Ovary (tissue), 3 donors: ENCODE measurements at regions not wholly inside any gene's neighbourhood (a gene's known extent, or its start where the extent isn't known, plus 50 kb on each side); places are given as distances from the start of the nearest gene placed in this dataset.

ENCODE experiments used
- CTCF ChIP-seq, 3 donors: fragments of 450-650 bp in 2 of 3; fragments of 200-600 bp in 1 of 3; IDR thresholded peaks; one replicate each; pipeline versions ENCODE4 v1.5.1 to v1.8.0; 2016 to 2022; ENCODE audit warnings: antibody characterized with exemption in 3 of 3, mild to moderate bottlenecking in 1 of 3
- EP300 ChIP-seq: sonication (generic); formaldehyde crosslinking; IDR thresholded peaks from one replicate; pipeline ENCODE4 v1.6.1; 2017; ENCODE audit warnings: antibody characterized with exemption
- POLR2A ChIP-seq: fragments of 450-650 bp; IDR thresholded peaks from one replicate; pipeline ENCODE4 v1.6.1; 2017; ENCODE audit warnings: antibody characterized with exemption, mild to moderate bottlenecking, moderate library complexity
- donor health status: DM: no; HTN: no; CAD: no.

GRCh38 chr13:46947425-46948191 is 50.8 kb upstream of the HTR2A start:
- TF ChIP-seq CTCF (IDR thresholded peaks at IDR 0.05) (no peak), POLR2A (no peak), EP300 (no peak)
